PC-3 (cell line): ENCODE measurements at regions not wholly inside any gene's neighbourhood (a gene's known extent, or its start where the extent isn't known, plus 50 kb on each side); places are given as distances from the start of the nearest gene placed in this dataset.
A peak's percentile ranks its signal among the peaks of the same experiment; 100 is the strongest.

Source experiments
- ATAC-seq: fragments of 200-7000 bp; cut with Tn5 transposase; 2 replicates; pipeline ENCODE4 v1.9.1; 2020; ENCODE audit warnings: mild to moderate bottlenecking, moderate library complexity
- BruUV-seq: library from RNA; stranded (reverse); fragments of 400-500 nt; replicated peaks from 2 replicates; lab custom pipeline; 2021; lab: Mats Ljungman, UMichigan
- CTCF ChIA-PET: fragments of 300-600 bp; sonication (Branson Sonifier 250); formaldehyde crosslinking; loops from one replicate; lab custom pipeline; 2022; ENCODE audit warnings: antibody characterized with exemption; lab: Charles Lee
- POLR2A ChIA-PET: fragments of 300-600 bp; sonication (Branson Sonifier 250); formaldehyde crosslinking; loops from one replicate; lab custom pipeline; 2022; ENCODE audit warnings: antibody characterized with exemption; ENCODE audit not compliant: unreplicated experiment; lab: Charles Lee
- DNase-seq: peaks from one replicate; pipeline ENCODE4 v3.0.0-alpha.2; 2015
- H2AFZ ChIP-seq: fragments of 300-600 bp; sonication (generic); 2 replicates; pipeline ENCODE4 v1.6.0; 2016; ENCODE audit warnings: antibody characterized with exemption, low read length
- H3F3A ChIP-seq: fragments of 300-600 bp; sonication (generic); one replicate; pipeline ENCODE4 v1.6.0; 2017; ENCODE audit warnings: antibody characterized with exemption, low read length, control low read depth, mild to moderate bottlenecking; ENCODE audit not compliant: unreplicated experiment
- H3K27ac ChIP-seq: fragments of 300-600 bp; sonication (generic); 2 replicates; pipeline ENCODE4 v1.5.1; 2016; ENCODE audit warnings: mild to moderate bottlenecking, low read length
- H3K27me3 ChIP-seq: fragments of 300-600 bp; sonication (generic); 2 replicates; pipeline ENCODE4 v1.6.1; 2016; ENCODE audit warnings: low read length, mixed read lengths
- H3K36me3 ChIP-seq: fragments of 300-600 bp; sonication (generic); 2 replicates; pipeline ENCODE4 v1.6.1; 2016; ENCODE audit warnings: low read depth, mixed run types, low read length, mixed read lengths
- H3K4me1 ChIP-seq: fragments of 300-600 bp; sonication (generic); 2 replicates; pipeline ENCODE4 v1.5.1; 2016; ENCODE audit warnings: low read length; ENCODE audit not compliant: insufficient read depth
- H3K4me2 ChIP-seq: fragments of 300-600 bp; sonication (generic); 2 replicates; pipeline ENCODE4 v1.6.0; 2016; ENCODE audit warnings: low read length
- H3K4me3 ChIP-seq: fragments of 300-600 bp; sonication (generic); 2 replicates; pipeline ENCODE4 v1.5.1; 2016; ENCODE audit warnings: mild to moderate bottlenecking, low read length, mixed read lengths
- H3K79me2 ChIP-seq: fragments of 300-600 bp; sonication (generic); 2 replicates; pipeline ENCODE4 v1.6.1; 2017; ENCODE audit warnings: low read length, mixed read lengths
- H3K9ac ChIP-seq: fragments of 300-600 bp; sonication (generic); 2 replicates; pipeline ENCODE4 v1.6.0; 2016; ENCODE audit warnings: mild to moderate bottlenecking, low read length
- H3K9me2 ChIP-seq: fragments of 300-600 bp; sonication (generic); replicated peaks from 2 replicates; pipeline ENCODE4 v1.6.1; 2016; ENCODE audit warnings: mixed run types, low read length, mixed read lengths
- H3K9me3 ChIP-seq: fragments of 300-600 bp; sonication (generic); 2 replicates; pipeline ENCODE4 v1.6.1; 2016; ENCODE audit warnings: low read length, mixed read lengths
- H4K20me1 ChIP-seq: fragments of 300-600 bp; sonication (generic); 2 replicates; pipeline ENCODE4 v1.6.1; 2016; ENCODE audit warnings: low read length, mixed read lengths
- EZH2 ChIP-seq: fragments of 300-600 bp; sonication (generic); IDR thresholded peaks from one replicate; pipeline ENCODE4 v1.6.1; 2017; ENCODE audit warnings: antibody characterized with exemption, mild to moderate bottlenecking, low read length; ENCODE audit not compliant: unreplicated experiment
- EZH2phosphoT487 ChIP-seq: fragments of 300-600 bp; sonication (generic); IDR thresholded peaks from 2 replicates; pipeline ENCODE4 v1.6.1; 2018; ENCODE audit warnings: mild to moderate bottlenecking, antibody characterized with exemption, low read length, borderline replicate concordance
- intact Hi-C: fragments of 100-400 bp; cut with micrococcal nuclease; formaldehyde crosslinking; loops from 2 replicates; pipeline ENCODE4 v1.9.0; 2023
- TF ChIP-seq, protein P1 (sequence below): fragments of 300-600 bp; sonication (generic); conservative IDR thresholded peaks from 2 replicates; pipeline ENCODE4 v1.5.1; 2017; ENCODE audit warnings: antibody characterized with exemption, low read depth, mild to moderate bottlenecking, low read length

DNA sequence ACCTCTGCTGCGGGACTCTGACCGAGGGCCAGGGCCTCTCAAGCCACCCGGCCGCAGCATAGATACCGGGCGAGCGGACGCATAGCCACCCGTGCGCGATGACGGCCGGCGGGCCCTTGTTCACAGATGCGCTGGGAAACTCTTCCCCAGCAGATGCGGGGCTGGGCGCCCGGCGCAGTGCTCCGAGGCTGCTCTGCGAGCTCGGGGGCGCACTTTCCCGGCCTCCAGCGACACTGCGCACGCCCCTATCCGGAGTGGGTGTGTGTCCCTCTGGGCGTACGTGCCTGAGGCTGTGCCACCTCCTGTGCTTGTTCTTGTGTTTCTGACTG is 104.7 kb upstream of the E2F8 start:
- Histone ChIP-seq H3K9ac (no peak overlapping the region), H4K20me1 (no peaks in the 10 kb centered on the region), H3K4me3 (no peak overlapping the region), H3K4me1 (peaks cover 3% of the 10 kb centered on the region; the same call in 1 of the 2 replicates), H3F3A (no peaks in the 10 kb centered on the region), H2AFZ (peak overlapping the region; percentile 3; the same call in 1 of the 2 replicates), H3K27ac (no peak overlapping the region), H3K36me3 (no peaks in the 10 kb centered on the region), H3K9me2 (no peaks in the 10 kb centered on the region), H3K27me3 (peaks cover 90% of the 10 kb centered on the region), H3K9me3 (no peaks in the 10 kb centered on the region), H3K4me2 (peak overlapping the region; percentile 77; the same call in 1 of the 2 replicates), H3K79me2 (no peaks in the 10 kb centered on the region)
- no peak for DNase-seq
- POLR2A ChIA-PET = no interaction called here
- ATAC-seq = no peak
- CTCF ChIA-PET = interaction anchor here (0.6 kb wide), 1 partner anchor 790 kb away, joined by 3 read pairs; no protein-coding TSS in a partner anchor
- intact Hi-C loops = no loop called here
- BruUV-seq = no TSS peak
- no peak for TF ChIP-seq EZH2phosphoT487
- no peak for TF ChIP-seq EZH2
- TF ChIP-seq, protein P1, sequence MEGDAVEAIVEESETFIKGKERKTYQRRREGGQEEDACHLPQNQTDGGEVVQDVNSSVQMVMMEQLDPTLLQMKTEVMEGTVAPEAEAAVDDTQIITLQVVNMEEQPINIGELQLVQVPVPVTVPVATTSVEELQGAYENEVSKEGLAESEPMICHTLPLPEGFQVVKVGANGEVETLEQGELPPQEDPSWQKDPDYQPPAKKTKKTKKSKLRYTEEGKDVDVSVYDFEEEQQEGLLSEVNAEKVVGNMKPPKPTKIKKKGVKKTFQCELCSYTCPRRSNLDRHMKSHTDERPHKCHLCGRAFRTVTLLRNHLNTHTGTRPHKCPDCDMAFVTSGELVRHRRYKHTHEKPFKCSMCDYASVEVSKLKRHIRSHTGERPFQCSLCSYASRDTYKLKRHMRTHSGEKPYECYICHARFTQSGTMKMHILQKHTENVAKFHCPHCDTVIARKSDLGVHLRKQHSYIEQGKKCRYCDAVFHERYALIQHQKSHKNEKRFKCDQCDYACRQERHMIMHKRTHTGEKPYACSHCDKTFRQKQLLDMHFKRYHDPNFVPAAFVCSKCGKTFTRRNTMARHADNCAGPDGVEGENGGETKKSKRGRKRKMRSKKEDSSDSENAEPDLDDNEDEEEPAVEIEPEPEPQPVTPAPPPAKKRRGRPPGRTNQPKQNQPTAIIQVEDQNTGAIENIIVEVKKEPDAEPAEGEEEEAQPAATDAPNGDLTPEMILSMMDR = no peak

DNA sequence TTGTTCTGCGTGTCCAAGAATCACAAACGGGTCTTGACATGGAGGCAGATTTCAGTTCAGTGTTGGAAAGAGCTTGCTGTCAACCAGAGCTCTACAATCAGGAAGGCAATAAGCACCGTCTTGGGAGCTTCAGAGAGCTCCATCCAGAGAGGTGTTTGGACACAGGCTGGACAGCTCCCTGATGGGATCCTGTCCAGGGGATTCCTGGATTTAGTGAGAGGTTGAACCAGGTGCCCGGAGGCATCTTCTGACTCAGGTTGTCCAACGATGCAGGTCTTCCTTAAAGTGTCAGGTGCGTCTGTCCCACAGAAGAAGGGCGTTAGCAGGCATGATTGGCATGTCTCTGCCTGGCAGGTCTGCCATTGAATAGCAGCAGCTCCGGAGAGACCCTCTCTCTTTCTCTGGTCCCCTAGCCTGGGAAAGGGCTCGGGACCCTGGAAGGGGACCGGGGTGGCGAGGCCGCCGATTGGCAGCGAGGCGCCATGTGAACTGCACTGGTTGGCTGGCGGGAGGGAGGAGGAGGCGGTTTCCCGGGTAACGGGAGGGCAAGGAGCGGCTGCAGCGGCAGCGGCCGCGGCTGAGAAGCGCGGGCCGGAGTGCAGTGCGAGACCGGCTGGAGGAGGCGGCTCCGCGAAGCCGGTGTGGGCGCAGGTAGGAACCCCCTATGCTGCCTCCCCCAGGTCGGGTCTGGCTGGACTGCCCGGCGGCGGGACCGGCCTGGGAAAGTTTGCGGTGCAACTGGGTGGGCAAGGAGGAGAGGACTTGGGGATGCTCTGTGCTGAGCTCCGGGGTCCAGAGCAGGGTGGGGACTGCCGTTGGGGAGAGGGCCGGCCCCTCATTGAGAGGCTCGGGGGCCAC is 104.1 kb upstream of the E2F8 start:
- no peaks in the 10 kb centered on the region for H3K36me3 ChIP-seq
- intact Hi-C loops = no loop called here
- ChIA-PET POLR2A (no interaction called here), CTCF (interaction anchor here (1.0 kb wide), 1 partner anchor 93 kb away, joined by 3 read pairs; no protein-coding TSS in a partner anchor)
- H3K4me1 ChIP-seq = peaks cover 3% of the 10 kb centered on the region; the same call in 1 of the 2 replicates
- peak; percentile 36; the same call in 1 of the 2 replicates for ATAC-seq
- H3K9ac ChIP-seq = no peak overlapping the region
- H3K27me3 ChIP-seq = peaks cover 90% of the 10 kb centered on the region
- TF ChIP-seq EZH2 = no peak
- H3K9me2 ChIP-seq = no peaks in the 10 kb centered on the region
- H3K9me3 ChIP-seq = no peaks in the 10 kb centered on the region
- H3K79me2 ChIP-seq = no peaks in the 10 kb centered on the region
- no peak overlapping the region for H3K27ac ChIP-seq
- peak; percentile 84 for DNase-seq
- H3K4me3 ChIP-seq = no peak overlapping the region
- no peak overlapping the region for H3K4me2 ChIP-seq
- no peak overlapping the region for H2AFZ ChIP-seq
- BruUV-seq = no TSS peak
- no peaks in the 10 kb centered on the region for H3F3A ChIP-seq
- no peaks in the 10 kb centered on the region for H4K20me1 ChIP-seq

GRCh38 chr11:19342036-19342435 is 101.3 kb upstream of the E2F8 start:
- H3K9ac ChIP-seq = no peak overlapping the region
- POLR2A ChIA-PET = no interaction called here
- H2AFZ ChIP-seq = no peak overlapping the region
- ATAC-seq (no peak), DNase-seq (no peak)
- no peaks in the 10 kb centered on the region for H4K20me1 ChIP-seq
- H3K9me2 ChIP-seq = no peaks in the 10 kb centered on the region
- H3K9me3 ChIP-seq = no peaks in the 10 kb centered on the region
- no peaks in the 10 kb centered on the region for H3F3A ChIP-seq
- BruUV-seq = no TSS peak
- no peak overlapping the region for H3K27ac ChIP-seq
- H3K36me3 ChIP-seq = no peaks in the 10 kb centered on the region
- H3K4me2 ChIP-seq = no peak overlapping the region
- CTCF ChIA-PET = no interaction called here
- TF ChIP-seq, protein P1 = no peak
- no peak for TF ChIP-seq EZH2phosphoT487
- peaks cover 3% of the 10 kb centered on the region; the same call in 1 of the 2 replicates for H3K4me1 ChIP-seq
- H3K4me3 ChIP-seq = no peak overlapping the region
- intact Hi-C loops = no loop called here
- H3K79me2 ChIP-seq = no peaks in the 10 kb centered on the region
- H3K27me3 ChIP-seq = peaks cover 90% of the 10 kb centered on the region
